ENCODE measurements at regions not wholly inside any gene's neighbourhood (a gene's known extent, or its start where the extent isn't known, plus 50 kb on each side); places are given as distances from the start of the nearest gene placed in this dataset.
"Not testable (repeated sequence)": the region's sequence is repeated elsewhere in the genome, so short reads cannot be mapped to it uniquely, and the experiment has no call there.

- H3K27me3 ChIP-seq (ENCODE audit: control insufficient read depth in 1 of 2, insufficient read depth in 2 of 2, low read length in 2 of 2) = no peaks in the 10 kb centered on the region
- H3K27me3 Mint-ChIP-seq = no peaks in the 10 kb centered on the region
- ChIA-PET POLR2A (no interaction called here), CTCF (no interaction called here)
- intact Hi-C loops (cut with DNase I, micrococcal nuclease) = no loop called here
- no peak for ATAC-seq (ENCODE audit: poor library complexity)
- no peaks in the 10 kb centered on the region for H3K9me3 ChIP-seq (ENCODE audit: control insufficient read depth in 1 of 2, insufficient read depth in 1 of 2, low read length in 2 of 2)
- no peak for TF ChIP-seq CTCF (IDR thresholded peaks at IDR 0.05)
- no peak overlapping the region for H3K4me3 ChIP-seq (ENCODE audit: low read length)
- no peaks in the 10 kb centered on the region for H3K36me3 ChIP-seq (ENCODE audit: insufficient read depth, low read length)
- H3K4me3 Mint-ChIP-seq = no peak overlapping the region
- H3K4me1 ChIP-seq (ENCODE audit: insufficient read depth, low read length) = no peaks in the 10 kb centered on the region
- no peaks in the 10 kb centered on the region for H3K36me3 Mint-ChIP-seq (ENCODE audit: low read depth)
- no peak overlapping the region for H3K27ac ChIP-seq (ENCODE audit: low read depth in 1 of 2, low read length in 2 of 2)
- H3K4me1 Mint-ChIP-seq (ENCODE audit: low read depth) = no peaks in the 10 kb centered on the region
- DNase-seq = no peak
- H3K27ac Mint-ChIP-seq = no peak overlapping the region
- H3K9me3 Mint-ChIP-seq = peaks cover 2% of the 10 kb centered on the region
These were observed 279.4 kb downstream of the NKX6-1 start for GRCh38 chr4:84219656-84220055.

- Mint-ChIP-seq H3K4me3 (no peak overlapping the region), H3K4me1 (ENCODE audit: low read depth) (no peaks in the 10 kb centered on the region), H3K27me3 (no peaks in the 10 kb centered on the region), H3K9me3 (peaks cover 2% of the 10 kb centered on the region), H3K36me3 (ENCODE audit: low read depth) (no peaks in the 10 kb centered on the region), H3K27ac (no peak overlapping the region)
- no peaks in the 10 kb centered on the region for H3K9me3 ChIP-seq (ENCODE audit: control insufficient read depth in 1 of 2, insufficient read depth in 1 of 2, low read length in 2 of 2)
- POLR2A ChIA-PET = no interaction called here
- no peaks in the 10 kb centered on the region for H3K27me3 ChIP-seq (ENCODE audit: control insufficient read depth in 1 of 2, insufficient read depth in 2 of 2, low read length in 2 of 2)
- H3K4me1 ChIP-seq (ENCODE audit: insufficient read depth, low read length) = no peaks in the 10 kb centered on the region
- ATAC-seq (ENCODE audit: poor library complexity) = no peak
- H3K4me3 ChIP-seq (ENCODE audit: low read length) = no peak overlapping the region
- no peak for DNase-seq
- TF ChIP-seq CTCF (IDR thresholded peaks at IDR 0.05) = no peak
- intact Hi-C loops (cut with DNase I, micrococcal nuclease) = no loop called here
- no peaks in the 10 kb centered on the region for H3K36me3 ChIP-seq (ENCODE audit: insufficient read depth, low read length)
- H3K27ac ChIP-seq (ENCODE audit: low read depth in 1 of 2, low read length in 2 of 2) = no peak overlapping the region
- CTCF ChIA-PET = no interaction called here
These were observed 281.1 kb downstream of the NKX6-1 start for GRCh38 chr4:84218031-84218430.

- no peak for TF ChIP-seq CTCF (IDR thresholded peaks at IDR 0.05)
- H3K4me3 ChIP-seq (ENCODE audit: low read length) = no peak overlapping the region
- H3K36me3 Mint-ChIP-seq (ENCODE audit: low read depth) = no peaks in the 10 kb centered on the region
- POLR2A ChIA-PET = no interaction called here
- no peaks in the 10 kb centered on the region for H3K27me3 ChIP-seq (ENCODE audit: control insufficient read depth in 1 of 2, insufficient read depth in 2 of 2, low read length in 2 of 2)
- H3K36me3 ChIP-seq (ENCODE audit: insufficient read depth, low read length) = no peaks in the 10 kb centered on the region
- H3K27ac ChIP-seq (ENCODE audit: low read depth in 1 of 2, low read length in 2 of 2) = no peak overlapping the region
- no peaks in the 10 kb centered on the region for H3K27me3 Mint-ChIP-seq
- H3K9me3 ChIP-seq (ENCODE audit: control insufficient read depth in 1 of 2, insufficient read depth in 1 of 2, low read length in 2 of 2) = no peaks in the 10 kb centered on the region
- ATAC-seq (ENCODE audit: poor library complexity) (no peak), DNase-seq (no peak)
- H3K4me1 ChIP-seq (ENCODE audit: insufficient read depth, low read length) = no peaks in the 10 kb centered on the region
- peaks cover 1% of the 10 kb centered on the region for H3K9me3 Mint-ChIP-seq
- CTCF ChIA-PET = no interaction called here
- intact Hi-C loops (cut with DNase I, micrococcal nuclease) = no loop called here
- no peak overlapping the region for H3K27ac Mint-ChIP-seq
- no peaks in the 10 kb centered on the region for H3K4me1 Mint-ChIP-seq (ENCODE audit: low read depth)
- no peak overlapping the region for H3K4me3 Mint-ChIP-seq
These were observed 283.9 kb downstream of the NKX6-1 start for GRCh38 chr4:84215217-84215616.

- ATAC-seq (ENCODE audit: poor library complexity); H3K36me3 Mint-ChIP-seq (ENCODE audit: low read depth); POLR2A ChIA-PET; H3K9me3 ChIP-seq (ENCODE audit: control insufficient read depth in 1 of 2, insufficient read depth in 1 of 2, low read length in 2 of 2); H3K27me3 Mint-ChIP-seq; H3K4me3 Mint-ChIP-seq; H3K27ac ChIP-seq (ENCODE audit: low read depth in 1 of 2, low read length in 2 of 2); H3K27me3 ChIP-seq (ENCODE audit: control insufficient read depth in 1 of 2, insufficient read depth in 2 of 2, low read length in 2 of 2); H3K4me1 Mint-ChIP-seq (ENCODE audit: low read depth); DNase-seq; H3K27ac Mint-ChIP-seq; CTCF ChIA-PET; intact Hi-C loops (cut with DNase I, micrococcal nuclease); H3K36me3 ChIP-seq (ENCODE audit: insufficient read depth, low read length); H3K4me1 ChIP-seq (ENCODE audit: insufficient read depth, low read length); H3K4me3 ChIP-seq (ENCODE audit: low read length): not testable (repeated sequence)
- H3K9me3 Mint-ChIP-seq = peaks cover 25% of the 10 kb centered on the region
These were observed 292.9 kb downstream of the NKX6-1 start for GRCh38 chr4:84206226-84206625.
